ENCODE measurements at regions not wholly inside any gene's neighbourhood (a gene's known extent, or its start where the extent isn't known, plus 50 kb on each side); places are given as distances from the start of the nearest gene placed in this dataset.

DNA sequence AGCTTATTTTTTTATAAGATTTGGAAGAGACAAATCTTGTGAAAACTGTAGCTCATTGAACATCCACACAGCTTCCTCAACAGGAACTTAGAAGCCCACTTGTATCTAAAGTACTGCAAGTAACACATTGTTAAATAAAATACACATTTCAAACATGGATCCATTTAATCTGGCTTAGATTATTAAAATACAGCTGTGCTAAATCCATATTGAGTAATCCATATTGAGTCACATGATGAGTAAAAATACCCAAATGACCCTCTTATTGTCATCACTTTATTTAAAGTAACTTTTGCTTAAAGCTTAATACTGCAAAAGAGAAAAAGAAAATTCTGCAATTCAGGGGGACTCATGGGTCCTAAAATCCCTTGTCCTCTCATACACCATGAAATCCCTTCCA is 133.3 kb downstream of the OSR1 start:
- H3K4me2 ChIP-seq (ENCODE audit: low read length): no peak overlapping the region
- no peaks in the 10 kb centered on the region for H4K20me1 ChIP-seq (ENCODE audit: low read length)
- no peak overlapping the region for H3K9ac ChIP-seq (ENCODE audit: low read length)
- H3K79me2 ChIP-seq (ENCODE audit: low read length): no peaks in the 10 kb centered on the region
- intact Hi-C loops (cut with micrococcal nuclease): no loop called here
- TF ChIP-seq EZH2 (IDR thresholded peaks at IDR 0.05; ENCODE audit: low read length, unreplicated experiment) (no peak), EZH2phosphoT487 (IDR thresholded peaks at IDR 0.05; ENCODE audit: borderline replicate concordance, low read length) (no peak)
- TF ChIP-seq, protein P1, sequence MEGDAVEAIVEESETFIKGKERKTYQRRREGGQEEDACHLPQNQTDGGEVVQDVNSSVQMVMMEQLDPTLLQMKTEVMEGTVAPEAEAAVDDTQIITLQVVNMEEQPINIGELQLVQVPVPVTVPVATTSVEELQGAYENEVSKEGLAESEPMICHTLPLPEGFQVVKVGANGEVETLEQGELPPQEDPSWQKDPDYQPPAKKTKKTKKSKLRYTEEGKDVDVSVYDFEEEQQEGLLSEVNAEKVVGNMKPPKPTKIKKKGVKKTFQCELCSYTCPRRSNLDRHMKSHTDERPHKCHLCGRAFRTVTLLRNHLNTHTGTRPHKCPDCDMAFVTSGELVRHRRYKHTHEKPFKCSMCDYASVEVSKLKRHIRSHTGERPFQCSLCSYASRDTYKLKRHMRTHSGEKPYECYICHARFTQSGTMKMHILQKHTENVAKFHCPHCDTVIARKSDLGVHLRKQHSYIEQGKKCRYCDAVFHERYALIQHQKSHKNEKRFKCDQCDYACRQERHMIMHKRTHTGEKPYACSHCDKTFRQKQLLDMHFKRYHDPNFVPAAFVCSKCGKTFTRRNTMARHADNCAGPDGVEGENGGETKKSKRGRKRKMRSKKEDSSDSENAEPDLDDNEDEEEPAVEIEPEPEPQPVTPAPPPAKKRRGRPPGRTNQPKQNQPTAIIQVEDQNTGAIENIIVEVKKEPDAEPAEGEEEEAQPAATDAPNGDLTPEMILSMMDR (conservative IDR thresholded peaks at IDR 0.05; ENCODE audit: low read depth, low read length): no peak
- ATAC-seq: no peak
- POLR2A ChIA-PET (ENCODE audit: unreplicated experiment): interaction anchor here (0.6 kb wide), 1 partner anchor 133 kb away, joined by 3 read pairs; the partner anchor contains the start of gene OSR1
- no peaks in the 10 kb centered on the region for H3K27me3 ChIP-seq (ENCODE audit: low read length)
- no TSS peak for BruUV-seq (replicated peaks)
- no peak overlapping the region for H3K27ac ChIP-seq (ENCODE audit: low read length)
- H3K36me3 ChIP-seq (ENCODE audit: low read depth, low read length): no peaks in the 10 kb centered on the region
- CTCF ChIA-PET: no interaction called here
- H2AFZ ChIP-seq (ENCODE audit: low read length): no peak overlapping the region
- H3K9me2 ChIP-seq (replicated peaks; ENCODE audit: low read length): no peaks in the 10 kb centered on the region
- H3K4me1 ChIP-seq (ENCODE audit: insufficient read depth, low read length): peaks cover 8% of the 10 kb centered on the region; the same call in 1 of the 2 replicates
- no peaks in the 10 kb centered on the region for H3F3A ChIP-seq (ENCODE audit: low read length, unreplicated experiment)
- no peak overlapping the region for H3K4me3 ChIP-seq (ENCODE audit: low read length)
- H3K9me3 ChIP-seq (ENCODE audit: low read length): no peaks in the 10 kb centered on the region
- DNase-seq: no peak

DNA sequence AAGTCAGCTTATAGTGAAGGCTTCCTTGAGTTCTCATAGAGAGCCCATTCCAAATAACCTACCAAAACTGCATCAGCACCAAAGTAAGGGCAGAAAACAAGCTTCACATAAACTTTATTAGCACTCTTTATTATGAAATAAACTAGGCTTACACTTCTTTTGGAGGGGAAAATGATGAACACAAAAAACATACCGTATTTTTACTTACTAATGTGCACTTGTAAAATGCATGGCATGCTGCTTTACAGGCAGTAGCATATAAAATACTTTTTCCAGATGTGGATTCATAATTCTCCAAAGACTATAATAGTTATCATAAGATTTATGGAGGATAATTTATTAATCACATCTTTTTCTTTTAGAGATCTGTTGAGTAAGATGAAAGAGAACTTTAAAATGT is 133.9 kb downstream of the OSR1 start:
- TF ChIP-seq EZH2phosphoT487 (IDR thresholded peaks at IDR 0.05; ENCODE audit: borderline replicate concordance, low read length): no peak
- TF ChIP-seq, protein P1 (conservative IDR thresholded peaks at IDR 0.05; ENCODE audit: low read depth, low read length): no peak
- TF ChIP-seq EZH2 (IDR thresholded peaks at IDR 0.05; ENCODE audit: low read length, unreplicated experiment): no peak
- no peaks in the 10 kb centered on the region for H4K20me1 ChIP-seq (ENCODE audit: low read length)
- H3K27me3 ChIP-seq (ENCODE audit: low read length): no peaks in the 10 kb centered on the region
- H3K4me3 ChIP-seq (ENCODE audit: low read length): no peak overlapping the region
- ChIA-PET CTCF (no interaction called here), POLR2A (ENCODE audit: unreplicated experiment) (no interaction called here)
- ATAC-seq (no peak), DNase-seq (no peak)
- H3K9ac ChIP-seq (ENCODE audit: low read length): no peak overlapping the region
- H3F3A ChIP-seq (ENCODE audit: low read length, unreplicated experiment): no peaks in the 10 kb centered on the region
- no peak overlapping the region for H3K27ac ChIP-seq (ENCODE audit: low read length)
- BruUV-seq (replicated peaks): no TSS peak
- H3K36me3 ChIP-seq (ENCODE audit: low read depth, low read length): no peaks in the 10 kb centered on the region
- no peaks in the 10 kb centered on the region for H3K9me3 ChIP-seq (ENCODE audit: low read length)
- H3K4me1 ChIP-seq (ENCODE audit: insufficient read depth, low read length): peaks cover 8% of the 10 kb centered on the region; the same call in 1 of the 2 replicates
- no peaks in the 10 kb centered on the region for H3K79me2 ChIP-seq (ENCODE audit: low read length)
- intact Hi-C loops (cut with micrococcal nuclease): no loop called here
- H3K9me2 ChIP-seq (replicated peaks; ENCODE audit: low read length): no peaks in the 10 kb centered on the region
- no peak overlapping the region for H3K4me2 ChIP-seq (ENCODE audit: low read length)
- no peak overlapping the region for H2AFZ ChIP-seq (ENCODE audit: low read length)

DNA sequence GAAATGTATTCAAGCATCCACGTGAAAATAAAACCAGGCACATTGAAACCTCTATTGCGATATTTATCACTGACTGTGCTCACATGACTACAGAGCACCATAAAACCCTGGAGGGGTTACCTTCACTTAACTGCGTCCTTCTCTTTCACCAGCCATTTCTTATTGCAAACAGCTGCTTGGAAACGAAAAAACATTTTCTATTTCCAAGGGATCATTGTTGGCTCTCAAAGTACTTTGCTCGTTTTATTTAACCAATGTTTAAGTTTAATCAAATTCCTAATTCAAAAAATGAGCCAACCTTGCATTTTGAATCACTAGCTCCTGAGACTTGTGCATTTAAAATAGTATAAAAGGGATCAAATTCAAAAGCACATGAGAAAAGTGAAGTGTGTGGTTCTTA is 134.4 kb downstream of the OSR1 start:
- no peaks in the 10 kb centered on the region for H3K36me3 ChIP-seq (ENCODE audit: low read depth, low read length)
- no peak overlapping the region for H3K4me3 ChIP-seq (ENCODE audit: low read length)
- BruUV-seq (replicated peaks): no TSS peak
- no peak overlapping the region for H3K27ac ChIP-seq (ENCODE audit: low read length)
- H3K27me3 ChIP-seq (ENCODE audit: low read length): no peaks in the 10 kb centered on the region
- H3K9me3 ChIP-seq (ENCODE audit: low read length): no peaks in the 10 kb centered on the region
- CTCF ChIA-PET: no interaction called here
- DNase-seq (no peak), ATAC-seq (no peak)
- no peak overlapping the region for H3K4me2 ChIP-seq (ENCODE audit: low read length)
- no peaks in the 10 kb centered on the region for H3F3A ChIP-seq (ENCODE audit: low read length, unreplicated experiment)
- TF ChIP-seq EZH2 (IDR thresholded peaks at IDR 0.05; ENCODE audit: low read length, unreplicated experiment) (no peak), EZH2phosphoT487 (IDR thresholded peaks at IDR 0.05; ENCODE audit: borderline replicate concordance, low read length) (no peak)
- TF ChIP-seq, protein P1 (conservative IDR thresholded peaks at IDR 0.05; ENCODE audit: low read depth, low read length): no peak
- intact Hi-C loops (cut with micrococcal nuclease): no loop called here
- POLR2A ChIA-PET (ENCODE audit: unreplicated experiment): no interaction called here
- H3K4me1 ChIP-seq (ENCODE audit: insufficient read depth, low read length): peaks cover 8% of the 10 kb centered on the region; the same call in 1 of the 2 replicates
- H4K20me1 ChIP-seq (ENCODE audit: low read length): no peaks in the 10 kb centered on the region
- no peak overlapping the region for H3K9ac ChIP-seq (ENCODE audit: low read length)
- no peaks in the 10 kb centered on the region for H3K9me2 ChIP-seq (replicated peaks; ENCODE audit: low read length)
- no peaks in the 10 kb centered on the region for H3K79me2 ChIP-seq (ENCODE audit: low read length)
- H2AFZ ChIP-seq (ENCODE audit: low read length): no peak overlapping the region
